IMR-90 (cell line): ENCODE measurements at regions not wholly inside any gene's neighbourhood (a gene's known extent, or its start where the extent isn't known, plus 50 kb on each side); places are given as distances from the start of the nearest gene placed in this dataset.

ENCODE experiments used
- CHD1 ChIP-seq: IDR thresholded peaks from 2 replicates; pipeline ENCODE4 v1.6.1; 2012; ENCODE audit warnings: low read depth, low read length, improper control_type of control experiment
- FOS ChIP-seq: fragments of 150-350 bp; IDR thresholded peaks from 2 replicates; pipeline ENCODE4 v1.6.1; 2016; ENCODE audit warnings: low read depth, low read length
- NFE2L2 ChIP-seq: fragments of 150-350 bp; IDR thresholded peaks from 2 replicates; pipeline ENCODE4 v1.6.1; 2016; ENCODE audit warnings: low read depth, mild to moderate bottlenecking, low read length
- POLR2A ChIP-seq: IDR thresholded peaks from 2 replicates; pipeline ENCODE4 v1.6.1; 2012; ENCODE audit warnings: mild to moderate bottlenecking, low read depth, low read length
- RAD21 ChIP-seq: IDR thresholded peaks from 2 replicates; pipeline ENCODE4 v1.6.1; 2012; ENCODE audit warnings: low read length, improper control_type of control experiment
- RFX5 ChIP-seq: IDR thresholded peaks from 2 replicates; pipeline ENCODE4 v1.8.0; 2012; ENCODE audit warnings: low read depth, mild to moderate bottlenecking, low read length, moderate library complexity
- SMC3 ChIP-seq: fragments of 150-350 bp; IDR thresholded peaks from 2 replicates; pipeline ENCODE4 v1.6.1; 2016; ENCODE audit warnings: low read depth, mild to moderate bottlenecking, antibody characterized with exemption, low read length, moderate library complexity
- TF ChIP-seq, protein P1 (sequence below): fragments of 150-350 bp; IDR thresholded peaks from 2 replicates; pipeline ENCODE4 v1.6.1; 2016; ENCODE audit warnings: low read depth, mild to moderate bottlenecking, low read length, moderate library complexity, borderline replicate concordance
- TF ChIP-seq, protein P2 (sequence below): conservative IDR thresholded peaks from 2 replicates; pipeline ENCODE4 v1.5.1; 2012; ENCODE audit warnings: mild to moderate bottlenecking, low read depth, low read length, improper control_type of control experiment

DNA sequence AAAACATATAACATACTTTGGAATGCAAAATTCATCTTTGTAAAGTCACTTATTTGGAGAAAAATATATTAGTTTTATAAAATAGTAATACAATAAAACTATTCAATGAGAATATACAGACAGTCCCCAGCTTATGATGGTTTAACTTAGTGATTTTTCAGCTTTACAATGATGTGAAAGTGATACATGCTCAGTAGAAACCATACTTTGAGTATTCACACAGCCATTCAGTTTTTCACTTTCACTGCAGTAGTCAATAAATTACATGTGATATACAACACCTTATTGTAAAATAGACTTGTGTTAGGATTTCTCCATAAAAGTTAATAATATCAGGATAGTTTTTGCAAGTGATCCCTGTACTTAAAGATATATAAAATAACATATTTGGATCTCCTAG is 436.0 kb downstream of the CENPC start:
- TF ChIP-seq, protein P1, sequence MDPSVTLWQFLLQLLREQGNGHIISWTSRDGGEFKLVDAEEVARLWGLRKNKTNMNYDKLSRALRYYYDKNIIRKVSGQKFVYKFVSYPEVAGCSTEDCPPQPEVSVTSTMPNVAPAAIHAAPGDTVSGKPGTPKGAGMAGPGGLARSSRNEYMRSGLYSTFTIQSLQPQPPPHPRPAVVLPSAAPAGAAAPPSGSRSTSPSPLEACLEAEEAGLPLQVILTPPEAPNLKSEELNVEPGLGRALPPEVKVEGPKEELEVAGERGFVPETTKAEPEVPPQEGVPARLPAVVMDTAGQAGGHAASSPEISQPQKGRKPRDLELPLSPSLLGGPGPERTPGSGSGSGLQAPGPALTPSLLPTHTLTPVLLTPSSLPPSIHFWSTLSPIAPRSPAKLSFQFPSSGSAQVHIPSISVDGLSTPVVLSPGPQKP, result no peak
- no peak for TF ChIP-seq SMC3
- TF ChIP-seq, protein P2, sequence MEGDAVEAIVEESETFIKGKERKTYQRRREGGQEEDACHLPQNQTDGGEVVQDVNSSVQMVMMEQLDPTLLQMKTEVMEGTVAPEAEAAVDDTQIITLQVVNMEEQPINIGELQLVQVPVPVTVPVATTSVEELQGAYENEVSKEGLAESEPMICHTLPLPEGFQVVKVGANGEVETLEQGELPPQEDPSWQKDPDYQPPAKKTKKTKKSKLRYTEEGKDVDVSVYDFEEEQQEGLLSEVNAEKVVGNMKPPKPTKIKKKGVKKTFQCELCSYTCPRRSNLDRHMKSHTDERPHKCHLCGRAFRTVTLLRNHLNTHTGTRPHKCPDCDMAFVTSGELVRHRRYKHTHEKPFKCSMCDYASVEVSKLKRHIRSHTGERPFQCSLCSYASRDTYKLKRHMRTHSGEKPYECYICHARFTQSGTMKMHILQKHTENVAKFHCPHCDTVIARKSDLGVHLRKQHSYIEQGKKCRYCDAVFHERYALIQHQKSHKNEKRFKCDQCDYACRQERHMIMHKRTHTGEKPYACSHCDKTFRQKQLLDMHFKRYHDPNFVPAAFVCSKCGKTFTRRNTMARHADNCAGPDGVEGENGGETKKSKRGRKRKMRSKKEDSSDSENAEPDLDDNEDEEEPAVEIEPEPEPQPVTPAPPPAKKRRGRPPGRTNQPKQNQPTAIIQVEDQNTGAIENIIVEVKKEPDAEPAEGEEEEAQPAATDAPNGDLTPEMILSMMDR, result no peak
- no peak for TF ChIP-seq CHD1
- TF ChIP-seq POLR2A, result no peak
- TF ChIP-seq NFE2L2, result no peak
- no peak for TF ChIP-seq FOS
- TF ChIP-seq RAD21, result no peak
- TF ChIP-seq RFX5, result no peak
